Mesodermal cell (in vitro differentiated cells): ENCODE measurements at regions not wholly inside any gene's neighbourhood (a gene's known extent, or its start where the extent isn't known, plus 50 kb on each side); places are given as distances from the start of the nearest gene placed in this dataset.
"Not testable (repeated sequence)": the region's sequence is repeated elsewhere in the genome, so short reads cannot be mapped to it uniquely, and the experiment has no call there.

Experiments
- H3K27ac ChIP-seq: 2 replicates; pipeline ENCODE4 v1.7.0; 2013; ENCODE audit warnings: mild to moderate bottlenecking, low read depth, low read length, moderate library complexity; ENCODE audit not compliant: severe bottlenecking
- H3K36me3 ChIP-seq: 2 replicates; pipeline ENCODE4 v1.7.1; 2013; ENCODE audit warnings: mild to moderate bottlenecking, low read length, moderate library complexity; ENCODE audit not compliant: control insufficient read depth, insufficient read depth
- H3K4me1 ChIP-seq: one replicate; pipeline ENCODE4 v1.7.1; 2013; ENCODE audit warnings: mild to moderate bottlenecking, low read length; ENCODE audit not compliant: insufficient read depth, control insufficient read depth, poor library complexity, severe bottlenecking
- H3K4me3 ChIP-seq: 2 replicates; pipeline ENCODE4 v1.7.0; 2013; ENCODE audit warnings: low read length, control low read depth, mild to moderate bottlenecking; ENCODE audit not compliant: insufficient read depth, poor library complexity, severe bottlenecking; ENCODE audit errors: extremely low read depth
- H3K9me3 ChIP-seq: 2 replicates; pipeline ENCODE4 v1.7.1; 2013; ENCODE audit warnings: mild to moderate bottlenecking, low read length, moderate library complexity; ENCODE audit not compliant: control insufficient read depth
- WGBS, 2 experiments: methylation state at CpG; one replicate each; pipeline ENCODE4 v1.1.5; 2013; ENCODE audit warnings: missing lambda C conversion rate in 2 of 2; ENCODE audit not compliant: insufficient coverage in 2 of 2; 5-methylcytosine and 5-hydroxymethylcytosine counted together

GRCh38 chr22:23384431-23384830 is 195.7 kb downstream of the IGLL1 start:
- Histone ChIP-seq H3K4me3 (no peak overlapping the region), H3K4me1 (peaks cover 4% of the 10 kb centered on the region), H3K27ac (no peak overlapping the region), H3K9me3 (no peaks in the 10 kb centered on the region), H3K36me3 (no peaks in the 10 kb centered on the region)
- 91 to 96% methylated on average over 7 to 9 of the region's 10 CpGs for WGBS, 2 experiments

GRCh38 chr22:23383491-23384361 is 196.4 kb downstream of the IGLL1 start:
- 58 to 62% methylated on average over 15 to 18 of the region's 23 CpGs for WGBS, 2 experiments
- H3K9me3 ChIP-seq = no peaks in the 10 kb centered on the region
- no peaks in the 10 kb centered on the region for H3K4me1 ChIP-seq
- H3K27ac ChIP-seq = no peak overlapping the region
- H3K36me3 ChIP-seq = no peaks in the 10 kb centered on the region
- no peak overlapping the region for H3K4me3 ChIP-seq

DNA sequence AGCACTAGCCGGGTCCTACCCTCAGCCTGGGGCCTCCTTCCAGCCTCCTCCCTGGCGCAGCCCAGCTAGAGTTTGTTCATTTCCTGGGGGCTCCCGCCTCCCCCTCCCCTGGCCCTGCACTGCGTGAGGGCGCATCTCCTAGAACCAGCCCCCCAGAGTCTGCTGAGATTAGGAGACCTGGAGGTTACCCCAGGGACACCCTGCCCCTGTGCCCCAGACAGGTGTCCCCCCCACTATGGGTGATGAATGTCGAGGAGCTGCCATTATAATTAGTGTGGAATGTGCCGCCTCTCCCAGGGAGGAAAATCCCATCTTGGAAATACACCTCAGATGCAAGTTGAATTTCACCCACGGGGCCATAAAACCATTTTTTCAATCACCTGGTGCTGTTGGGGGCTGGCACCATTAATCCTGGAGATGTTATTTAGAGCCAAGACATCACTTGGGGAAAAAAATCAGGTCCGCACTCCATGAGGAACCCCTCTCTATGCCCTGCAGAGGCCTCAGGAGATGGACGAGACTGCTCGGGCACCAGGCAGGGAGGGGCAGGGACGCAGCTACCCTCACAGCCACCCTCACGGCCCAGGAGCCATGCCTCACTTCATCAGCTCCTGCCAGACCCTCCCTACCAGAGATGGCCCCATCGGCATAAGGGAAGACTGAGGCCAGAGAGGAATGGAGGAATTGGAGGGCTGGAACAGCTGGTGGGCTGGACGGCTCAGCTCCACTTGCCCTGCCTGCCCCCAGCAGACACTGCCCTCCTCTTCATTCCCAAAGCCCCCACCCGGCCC is 197.5 kb downstream of the IGLL1 start:
- Histone ChIP-seq H3K9me3 (no peaks in the 10 kb centered on the region), H3K4me3 (no peak overlapping the region), H3K27ac (no peak overlapping the region), H3K4me1 (no peaks in the 10 kb centered on the region), H3K36me3 (no peaks in the 10 kb centered on the region)
- 94 to 100% methylated on average over 6 of the region's 16 CpGs for WGBS, 2 experiments

DNA sequence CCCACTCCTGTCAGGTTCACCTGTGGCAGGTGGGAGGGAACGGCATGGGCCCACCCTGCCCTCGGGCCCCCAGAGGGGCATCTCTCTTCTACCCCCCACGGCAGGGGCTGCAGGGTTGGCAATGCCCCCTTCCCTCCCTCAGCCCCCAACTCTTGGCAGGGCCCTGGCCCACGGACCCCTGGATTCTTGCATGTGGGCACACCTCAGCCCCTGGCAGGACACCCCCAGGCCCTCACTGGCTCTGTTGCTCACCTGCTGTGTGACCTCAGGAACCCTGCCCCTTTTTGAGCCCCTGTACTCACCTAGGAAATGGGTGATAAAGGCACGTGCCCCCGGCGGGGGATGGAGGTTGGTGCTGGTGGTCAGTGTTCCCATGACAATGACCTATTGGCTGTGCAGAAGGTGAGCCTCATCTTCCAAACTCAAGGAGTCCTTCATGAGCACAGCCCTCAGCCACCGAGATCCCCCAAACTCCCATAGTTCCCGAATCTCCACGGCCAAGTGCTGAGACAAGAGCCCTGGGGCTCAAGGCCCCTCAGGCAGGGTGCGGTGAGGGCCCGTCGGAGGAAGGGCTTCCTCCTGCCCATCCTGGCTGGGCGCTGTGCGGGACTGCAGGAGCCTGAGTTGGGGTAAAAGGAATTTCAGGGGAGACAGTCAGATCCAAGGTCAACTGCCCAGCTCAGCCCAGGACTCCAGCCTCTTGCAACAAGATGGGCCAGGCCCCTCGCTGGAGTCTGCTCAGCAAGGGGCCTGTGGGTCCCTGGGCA is 198.2 kb downstream of the IGLL1 start:
- WGBS, 2 experiments = 90 to 96% methylated on average over 9 to 10 of the region's 16 CpGs
- no peaks in the 10 kb centered on the region for H3K9me3 ChIP-seq
- H3K4me3 ChIP-seq = no peak overlapping the region
- no peaks in the 10 kb centered on the region for H3K4me1 ChIP-seq
- H3K36me3 ChIP-seq = no peaks in the 10 kb centered on the region
- no peak overlapping the region for H3K27ac ChIP-seq

DNA sequence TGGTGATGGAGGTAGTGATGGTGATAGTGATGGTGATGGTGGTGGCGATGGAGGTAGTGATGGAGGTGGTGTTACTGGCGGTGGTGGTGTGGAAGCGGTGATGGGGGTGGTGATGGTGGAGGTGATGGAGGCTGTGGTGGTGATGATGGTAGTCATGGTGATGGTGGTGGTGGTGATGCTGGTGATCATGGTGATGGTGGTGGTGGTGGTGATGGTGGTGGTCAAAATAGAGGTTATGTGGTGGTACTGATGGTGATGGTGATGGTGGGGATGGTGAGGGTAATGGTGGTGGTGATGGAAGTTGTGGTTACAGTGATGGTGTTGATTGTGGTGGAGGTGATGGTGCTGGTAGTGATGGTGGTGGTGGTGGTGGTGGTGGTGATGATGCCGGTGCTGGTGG is 199.2 kb downstream of the IGLL1 start:
- no peak overlapping the region for H3K4me3 ChIP-seq
- H3K27ac ChIP-seq = no peak overlapping the region
- H3K36me3 ChIP-seq = no peaks in the 10 kb centered on the region
- H3K4me1 ChIP-seq = no peaks in the 10 kb centered on the region
- H3K9me3 ChIP-seq = no peaks in the 10 kb centered on the region
- 90 to 93% methylated on average over 3 to 4 of the region's 4 CpGs for WGBS, 2 experiments

DNA sequence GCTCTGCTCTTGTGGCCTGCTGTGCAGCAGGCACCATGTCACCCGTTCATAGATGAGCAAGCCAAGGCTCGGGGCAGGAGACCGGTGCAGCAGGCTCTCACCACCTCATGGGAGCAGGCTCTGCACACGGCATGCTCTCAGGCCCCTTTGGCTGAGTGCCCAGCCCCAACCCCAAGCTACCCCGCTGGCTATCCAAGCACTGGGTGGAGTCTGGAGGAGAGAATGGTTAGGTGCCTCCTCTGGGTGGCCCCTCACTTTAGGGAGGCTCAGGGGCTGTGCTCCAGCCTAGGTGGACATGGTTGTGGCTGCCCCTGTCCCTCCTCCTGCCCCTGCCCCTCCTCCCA is 199.9 kb downstream of the IGLL1 start:
- no peak overlapping the region for H3K4me3 ChIP-seq
- WGBS, 2 experiments = 94% methylated on average over 3 of the region's 5 CpGs; no CpG with 5 or more reads in 1 of the 2 experiments
- H3K36me3 ChIP-seq = no peaks in the 10 kb centered on the region
- H3K4me1 ChIP-seq = no peaks in the 10 kb centered on the region
- no peak overlapping the region for H3K27ac ChIP-seq
- no peaks in the 10 kb centered on the region for H3K9me3 ChIP-seq

DNA sequence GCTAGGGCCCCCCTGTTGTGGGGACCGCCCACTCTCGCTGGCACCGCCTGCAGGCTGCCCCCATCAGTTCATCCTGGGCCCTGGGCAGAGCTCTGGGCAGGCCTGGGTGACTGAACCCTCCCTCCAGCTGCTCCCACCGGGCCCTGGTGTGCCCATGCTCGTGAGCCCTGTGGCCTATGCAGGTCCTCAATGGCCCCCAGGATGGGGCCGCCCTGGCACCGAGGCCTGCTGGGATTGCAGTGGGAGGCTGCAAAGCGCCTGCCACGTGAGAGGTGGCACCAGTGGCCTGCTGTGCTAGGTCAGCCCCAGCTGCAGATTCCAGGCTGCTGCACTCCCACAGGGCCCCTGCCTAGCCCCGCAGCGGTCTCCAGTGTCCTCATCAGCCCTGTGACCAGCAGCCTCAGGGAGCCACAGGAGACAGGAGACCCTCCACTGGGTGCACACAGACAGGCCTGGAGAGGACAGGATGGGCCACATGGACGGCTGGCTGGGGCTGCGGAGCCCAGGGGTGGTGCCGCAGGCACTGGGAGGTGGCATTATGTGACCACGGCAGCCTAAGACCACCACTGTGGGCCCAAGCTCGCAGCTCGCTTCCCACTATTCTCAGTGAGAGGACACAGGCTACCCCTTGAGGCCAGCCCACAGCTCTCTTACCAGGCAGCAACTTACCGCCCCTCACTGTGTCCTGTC is 199.4 kb downstream of the BCR start:
- 87 to 90% methylated on average over 9 to 12 of the region's 18 CpGs for WGBS, 2 experiments
- not testable (repeated sequence) for H3K9me3 ChIP-seq, H3K4me3 ChIP-seq

DNA sequence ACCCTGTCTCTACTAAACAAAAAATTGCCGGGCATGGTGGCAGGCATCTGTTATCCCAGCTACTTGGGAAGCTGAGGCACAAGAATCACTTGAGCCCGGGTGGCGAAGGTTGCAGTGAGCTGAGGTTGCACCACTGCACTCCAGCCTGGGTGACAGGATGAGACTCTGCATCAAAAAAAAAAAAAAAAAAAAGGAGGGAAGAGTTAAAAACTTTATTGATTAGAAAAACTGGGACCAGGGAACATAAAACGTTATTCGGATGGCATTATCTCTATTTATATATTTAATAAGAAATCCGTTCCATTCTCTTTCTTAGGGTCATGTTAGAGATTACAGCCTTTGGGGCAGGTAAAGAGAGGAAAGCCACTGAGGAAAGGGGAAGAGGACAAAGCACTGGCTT is 197.5 kb downstream of the BCR start:
- H3K4me3 ChIP-seq = no peak overlapping the region
- H3K27ac ChIP-seq = no peak overlapping the region
- H3K4me1 ChIP-seq = no peaks in the 10 kb centered on the region
- no peaks in the 10 kb centered on the region for H3K36me3 ChIP-seq
- WGBS, 2 experiments = 82 to 89% methylated on average over 1 to 3 of the region's 6 CpGs
- H3K9me3 ChIP-seq = no peaks in the 10 kb centered on the region

More for the DNA sequence above, 199.4 kb downstream of the BCR start:
- H3K36me3 ChIP-seq, H3K4me1 ChIP-seq, H3K27ac ChIP-seq: not testable (repeated sequence)

GRCh38 chr22:23376256-23376655 is 195.9 kb downstream of the BCR start:
- Histone ChIP-seq H3K4me1 (no peaks in the 10 kb centered on the region), H3K36me3 (no peaks in the 10 kb centered on the region), H3K27ac (no peak overlapping the region), H3K9me3 (no peaks in the 10 kb centered on the region), H3K4me3 (no peak overlapping the region)
- 45 to 72% methylated on average over 3 to 5 of the region's 6 CpGs for WGBS, 2 experiments
